ENCODE measurements at regions not wholly inside any gene's neighbourhood (a gene's known extent, or its start where the extent isn't known, plus 50 kb on each side); places are given as distances from the start of the nearest gene placed in this dataset.

DNA sequence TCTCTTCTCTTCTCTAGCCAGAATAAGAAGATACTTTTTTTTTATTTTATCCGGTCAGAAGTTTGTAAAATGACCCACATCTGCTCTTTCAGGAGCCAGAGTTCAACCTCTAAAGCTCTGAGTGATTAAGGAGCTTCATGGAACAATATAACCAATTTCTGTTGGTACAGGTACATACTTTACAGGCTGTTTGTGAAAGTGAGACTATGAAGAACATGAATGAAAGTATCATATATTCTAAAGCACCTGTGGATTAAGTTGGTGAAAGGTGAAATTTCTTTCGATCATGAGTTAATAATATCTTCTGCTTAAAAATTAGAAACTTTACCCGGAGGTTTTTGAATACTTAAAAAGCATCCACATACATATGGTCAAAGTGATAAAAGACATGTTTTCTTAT, 65.2 kb downstream of the DMRT2 start:
- no peaks in the 10 kb centered on the region for H3K9me3 ChIP-seq (replicated peaks; ENCODE audit: low read length)
- no peak overlapping the region for H3K4me3 ChIP-seq (ENCODE audit: low read length)
- no peaks in the 10 kb centered on the region for H3K27me3 ChIP-seq (ENCODE audit: control insufficient read depth, insufficient read depth, low read length)
- no peak overlapping the region for H3K9ac ChIP-seq (ENCODE audit: low read depth, low read length)
- no peak overlapping the region for H3K4me2 ChIP-seq (ENCODE audit: low read length)
- no peaks in the 10 kb centered on the region for H3K4me1 ChIP-seq (ENCODE audit: control insufficient read depth, insufficient read depth, low read length)
- H3K36me3 ChIP-seq (ENCODE audit: insufficient read depth, low read length): no peaks in the 10 kb centered on the region

DNA sequence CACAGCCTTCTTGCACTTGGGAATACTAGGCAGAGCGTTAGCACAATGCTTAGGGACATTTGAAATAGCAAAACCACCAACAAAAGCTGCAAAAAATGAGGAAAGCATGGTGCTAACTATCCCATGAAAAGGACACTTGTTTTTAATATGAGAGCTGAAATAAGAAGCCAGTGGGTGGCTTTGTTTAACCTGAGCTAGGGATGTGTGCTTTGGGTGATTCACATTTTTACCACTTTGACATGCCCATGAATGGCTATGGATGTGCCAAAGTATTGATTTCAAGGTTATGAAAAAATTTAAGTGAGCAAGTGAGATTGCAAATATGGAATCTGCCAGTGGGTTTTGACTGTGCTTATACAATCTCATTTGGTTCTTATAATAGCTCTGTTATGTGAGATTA, 67.3 kb downstream of the DMRT2 start:
- H3K9ac ChIP-seq (ENCODE audit: low read depth, low read length): no peak overlapping the region
- H3K4me1 ChIP-seq (ENCODE audit: control insufficient read depth, insufficient read depth, low read length): no peaks in the 10 kb centered on the region
- H3K36me3 ChIP-seq (ENCODE audit: insufficient read depth, low read length): no peaks in the 10 kb centered on the region
- no peaks in the 10 kb centered on the region for H3K27me3 ChIP-seq (ENCODE audit: control insufficient read depth, insufficient read depth, low read length)
- no peak overlapping the region for H3K4me3 ChIP-seq (ENCODE audit: low read length)
- H3K9me3 ChIP-seq (replicated peaks; ENCODE audit: low read length): no peaks in the 10 kb centered on the region
- no peak overlapping the region for H3K4me2 ChIP-seq (ENCODE audit: low read length)

DNA sequence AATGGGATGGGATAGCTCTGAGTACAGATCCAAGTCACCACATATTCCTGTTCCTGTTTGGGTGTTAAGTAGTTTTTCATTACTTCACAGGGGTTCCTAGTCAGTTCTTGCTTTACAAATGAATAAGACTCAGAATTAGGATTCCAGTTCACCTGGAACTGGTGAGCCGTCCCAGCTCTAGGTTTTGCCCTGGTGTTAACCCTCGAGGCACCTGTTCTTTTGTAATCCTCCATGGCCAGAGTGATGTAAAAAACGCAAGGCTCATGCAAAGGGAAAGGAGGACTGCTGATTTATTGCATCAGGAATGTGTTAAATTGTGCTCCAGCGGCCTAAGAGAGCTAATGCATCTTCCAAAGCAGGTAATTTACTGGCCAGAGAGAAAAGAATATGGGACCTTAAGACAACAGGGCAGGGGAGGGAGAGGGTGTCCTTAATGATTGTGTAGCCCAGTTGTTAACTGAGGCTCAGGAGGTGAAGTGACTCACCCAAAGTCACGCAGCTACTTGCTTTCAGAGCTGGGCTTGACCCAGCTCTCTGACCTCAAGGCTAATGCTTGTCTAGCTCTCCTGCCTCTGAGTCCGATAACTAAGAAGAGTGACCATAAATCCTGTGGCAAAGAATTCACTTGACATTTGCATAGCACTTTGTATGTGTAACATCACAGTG, 70.5 kb downstream of the DMRT2 start:
- H3K4me3 ChIP-seq (ENCODE audit: low read length): no peak overlapping the region
- H3K36me3 ChIP-seq (ENCODE audit: insufficient read depth, low read length): no peaks in the 10 kb centered on the region
- no peaks in the 10 kb centered on the region for H3K9me3 ChIP-seq (replicated peaks; ENCODE audit: low read length)
- no peaks in the 10 kb centered on the region for H3K4me1 ChIP-seq (ENCODE audit: control insufficient read depth, insufficient read depth, low read length)
- H3K9ac ChIP-seq (ENCODE audit: low read depth, low read length): no peak overlapping the region
- no peak overlapping the region for H3K4me2 ChIP-seq (ENCODE audit: low read length)
- H3K27me3 ChIP-seq (ENCODE audit: control insufficient read depth, insufficient read depth, low read length): no peaks in the 10 kb centered on the region

DNA sequence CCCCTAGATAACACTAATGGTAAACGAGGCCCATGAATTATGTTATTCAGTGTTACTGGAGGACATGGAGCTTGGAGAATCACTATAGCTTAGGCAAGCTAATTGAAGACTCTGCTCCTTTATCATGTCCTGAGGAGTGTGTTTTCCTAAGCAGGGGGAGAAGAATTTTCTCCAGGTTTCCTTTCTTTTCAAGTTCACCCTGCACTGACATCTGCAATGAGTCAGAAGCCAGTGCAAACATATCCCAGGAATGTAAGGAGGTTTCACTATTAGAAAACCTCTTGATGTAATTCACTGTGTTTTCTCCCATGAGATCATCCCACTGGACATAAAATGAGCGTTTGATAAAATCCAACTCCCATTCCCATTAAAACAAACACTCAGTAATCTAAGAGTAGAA, 75.6 kb downstream of the DMRT2 start:
- H3K4me1 ChIP-seq (ENCODE audit: control insufficient read depth, insufficient read depth, low read length): no peaks in the 10 kb centered on the region
- H3K36me3 ChIP-seq (ENCODE audit: insufficient read depth, low read length): no peaks in the 10 kb centered on the region
- no peak overlapping the region for H3K4me2 ChIP-seq (ENCODE audit: low read length)
- no peaks in the 10 kb centered on the region for H3K27me3 ChIP-seq (ENCODE audit: control insufficient read depth, insufficient read depth, low read length)
- no peak overlapping the region for H3K4me3 ChIP-seq (ENCODE audit: low read length)
- no peaks in the 10 kb centered on the region for H3K9me3 ChIP-seq (replicated peaks; ENCODE audit: low read length)
- H3K9ac ChIP-seq (ENCODE audit: low read depth, low read length): no peak overlapping the region

DNA sequence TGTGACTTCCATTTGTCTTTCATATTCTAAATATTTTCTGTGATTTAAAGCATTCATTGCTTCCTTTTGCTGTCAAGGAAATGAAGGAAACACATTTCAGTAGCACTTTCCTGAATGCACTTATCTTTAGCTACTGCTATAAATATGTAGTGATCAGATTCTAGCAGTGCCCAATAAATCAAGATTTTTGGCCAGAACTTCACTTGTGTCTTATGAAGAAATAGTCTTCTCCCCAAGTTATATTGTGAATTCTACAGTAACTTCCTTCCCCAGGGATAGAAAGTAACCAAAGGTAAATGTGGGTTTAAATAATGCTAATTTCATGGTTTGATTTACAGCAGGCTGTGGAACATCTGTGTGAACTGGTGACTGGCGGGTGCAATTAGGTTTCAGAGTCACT, 77.9 kb downstream of the DMRT2 start:
- H3K27me3 ChIP-seq (ENCODE audit: control insufficient read depth, insufficient read depth, low read length): no peaks in the 10 kb centered on the region
- H3K4me2 ChIP-seq (ENCODE audit: low read length): no peak overlapping the region

DNA sequence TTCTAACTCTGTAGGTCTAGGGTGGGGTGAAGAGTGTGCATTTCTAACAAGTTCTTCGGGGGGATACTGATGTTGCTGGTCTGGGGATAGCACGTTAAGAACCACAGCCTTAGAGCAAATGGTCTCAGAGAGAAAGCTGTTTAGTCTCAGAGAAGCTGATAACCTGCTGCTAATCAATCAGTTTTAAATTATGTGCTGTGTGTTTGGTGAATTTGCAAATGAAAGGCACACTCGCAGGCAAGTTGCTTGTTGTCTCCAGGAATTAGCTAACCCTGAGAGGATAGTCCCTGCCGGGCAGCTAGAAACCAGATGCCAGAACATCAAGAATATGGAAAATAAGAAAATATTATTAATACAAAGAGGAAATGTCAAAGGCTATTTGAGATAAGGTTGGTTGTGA, 79.2 kb downstream of the DMRT2 start:
- Histone ChIP-seq H3K9me3 (replicated peaks; ENCODE audit: low read length) (no peaks in the 10 kb centered on the region), H3K36me3 (ENCODE audit: insufficient read depth, low read length) (no peaks in the 10 kb centered on the region), H3K27me3 (ENCODE audit: control insufficient read depth, insufficient read depth, low read length) (no peaks in the 10 kb centered on the region), H3K4me2 (ENCODE audit: low read length) (no peak overlapping the region), H3K4me3 (ENCODE audit: low read length) (no peak overlapping the region), H3K4me1 (ENCODE audit: control insufficient read depth, insufficient read depth, low read length) (no peaks in the 10 kb centered on the region), H3K9ac (ENCODE audit: low read depth, low read length) (no peak overlapping the region)

More for the DNA sequence above, 77.9 kb downstream of the DMRT2 start:
- H3K4me3 ChIP-seq (ENCODE audit: low read length): no peak overlapping the region
- no peaks in the 10 kb centered on the region for H3K36me3 ChIP-seq (ENCODE audit: insufficient read depth, low read length)
- H3K9me3 ChIP-seq (replicated peaks; ENCODE audit: low read length): no peaks in the 10 kb centered on the region
- no peak overlapping the region for H3K9ac ChIP-seq (ENCODE audit: low read depth, low read length)
- no peaks in the 10 kb centered on the region for H3K4me1 ChIP-seq (ENCODE audit: control insufficient read depth, insufficient read depth, low read length)

DNA sequence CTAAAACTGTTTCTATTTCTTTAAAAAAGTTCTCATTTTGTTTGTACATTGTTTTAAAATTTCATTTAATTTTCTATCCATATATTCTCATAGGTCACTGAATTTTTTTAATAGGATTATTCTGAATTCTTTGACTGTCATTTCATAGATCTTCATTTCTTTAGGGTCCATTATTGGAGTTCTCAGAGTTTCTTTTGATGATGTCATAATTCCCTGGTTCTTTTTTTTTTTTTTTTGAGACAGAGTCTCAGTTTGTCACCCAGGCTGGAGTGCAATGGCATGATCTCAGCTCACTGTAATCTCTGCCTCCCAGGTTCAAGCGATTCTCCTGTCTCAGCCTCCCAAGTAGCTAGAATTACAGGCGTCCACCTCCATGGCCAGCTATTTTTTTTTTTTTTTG, 89.9 kb downstream of the DMRT2 start:
- no peak overlapping the region for H3K9ac ChIP-seq (ENCODE audit: low read depth, low read length)
- H3K36me3 ChIP-seq (ENCODE audit: insufficient read depth, low read length): no peaks in the 10 kb centered on the region
- H3K4me3 ChIP-seq (ENCODE audit: low read length): no peak overlapping the region
- no peak overlapping the region for H3K4me2 ChIP-seq (ENCODE audit: low read length)
- no peaks in the 10 kb centered on the region for H3K9me3 ChIP-seq (replicated peaks; ENCODE audit: low read length)
- no peaks in the 10 kb centered on the region for H3K4me1 ChIP-seq (ENCODE audit: control insufficient read depth, insufficient read depth, low read length)
- no peaks in the 10 kb centered on the region for H3K27me3 ChIP-seq (ENCODE audit: control insufficient read depth, insufficient read depth, low read length)

DNA sequence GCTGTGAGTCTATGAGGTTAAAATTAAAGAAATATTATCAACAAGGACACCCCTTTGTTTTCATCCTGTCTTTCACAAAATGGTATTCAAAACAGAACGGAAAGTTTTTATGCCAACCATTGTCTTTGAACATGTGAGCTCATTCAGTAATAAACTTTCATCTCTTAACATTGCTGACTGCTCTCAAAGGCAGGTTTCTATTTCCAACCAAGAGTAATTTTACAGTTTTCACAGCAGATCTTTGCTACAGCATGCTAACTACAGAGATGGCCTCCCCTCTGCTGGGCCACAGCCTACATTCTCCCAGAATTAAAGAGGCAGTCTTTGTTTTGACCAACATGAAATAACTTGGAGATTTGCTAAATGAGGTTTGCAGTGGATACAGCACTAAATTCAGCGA, 101.5 kb downstream of the DMRT2 start:
- Histone ChIP-seq H3K36me3 (ENCODE audit: insufficient read depth, low read length) (no peaks in the 10 kb centered on the region), H3K4me2 (ENCODE audit: low read length) (no peak overlapping the region), H3K4me1 (ENCODE audit: control insufficient read depth, insufficient read depth, low read length) (peaks cover 9% of the 10 kb centered on the region), H3K27me3 (ENCODE audit: control insufficient read depth, insufficient read depth, low read length) (no peaks in the 10 kb centered on the region), H3K9ac (ENCODE audit: low read depth, low read length) (no peak overlapping the region), H3K4me3 (ENCODE audit: low read length) (no peak overlapping the region), H3K9me3 (replicated peaks; ENCODE audit: low read length) (no peaks in the 10 kb centered on the region)

DNA sequence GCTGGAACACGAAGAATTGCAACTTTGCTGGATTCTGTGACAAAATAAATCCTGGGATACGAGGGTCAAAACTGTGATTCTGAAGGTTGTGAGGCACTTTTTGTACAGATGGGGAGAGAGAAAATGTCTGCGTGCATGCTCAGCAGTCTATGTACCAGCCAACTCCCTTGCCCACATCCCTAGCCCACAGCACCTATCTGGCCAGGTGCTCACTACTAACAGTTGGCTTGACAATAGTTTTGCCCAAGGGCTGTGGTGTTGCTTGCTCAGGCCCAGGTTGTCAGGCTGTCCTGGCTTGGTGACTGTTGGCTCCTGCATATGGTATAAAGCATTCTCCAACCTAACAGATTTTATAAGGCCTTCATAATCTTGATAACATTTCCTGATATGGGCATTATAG, 102.0 kb downstream of the DMRT2 start:
- Histone ChIP-seq H3K9me3 (replicated peaks; ENCODE audit: low read length) (no peaks in the 10 kb centered on the region), H3K27me3 (ENCODE audit: control insufficient read depth, insufficient read depth, low read length) (no peaks in the 10 kb centered on the region), H3K4me1 (ENCODE audit: control insufficient read depth, insufficient read depth, low read length) (peaks cover 9% of the 10 kb centered on the region), H3K36me3 (ENCODE audit: insufficient read depth, low read length) (no peaks in the 10 kb centered on the region), H3K4me3 (ENCODE audit: low read length) (no peak overlapping the region), H3K4me2 (ENCODE audit: low read length) (no peak overlapping the region), H3K9ac (ENCODE audit: low read depth, low read length) (no peak overlapping the region)

DNA sequence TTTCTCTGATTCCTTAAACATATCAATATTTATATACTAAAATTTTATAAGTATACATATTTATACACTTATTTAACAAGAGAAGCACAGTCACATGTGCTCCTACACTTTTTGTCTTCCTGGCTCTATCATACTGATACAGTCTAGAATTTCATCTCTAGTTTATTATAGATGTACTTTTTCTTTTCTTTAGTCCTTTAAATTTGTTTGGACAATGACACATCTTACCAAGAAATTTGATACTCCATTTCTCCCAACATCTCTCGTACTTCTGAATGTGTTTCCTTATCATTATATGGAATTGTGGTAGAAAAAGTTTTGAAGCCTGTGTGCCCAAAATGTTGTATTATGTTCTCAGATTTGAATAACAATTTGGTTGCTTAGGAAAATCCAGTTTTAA, 104.6 kb downstream of the DMRT2 start:
- Histone ChIP-seq H3K4me1 (ENCODE audit: control insufficient read depth, insufficient read depth, low read length) (peaks cover 9% of the 10 kb centered on the region), H3K36me3 (ENCODE audit: insufficient read depth, low read length) (no peaks in the 10 kb centered on the region), H3K9me3 (replicated peaks; ENCODE audit: low read length) (no peaks in the 10 kb centered on the region), H3K4me3 (ENCODE audit: low read length) (no peak overlapping the region), H3K9ac (ENCODE audit: low read depth, low read length) (no peak overlapping the region), H3K4me2 (ENCODE audit: low read length) (no peak overlapping the region), H3K27me3 (ENCODE audit: control insufficient read depth, insufficient read depth, low read length) (no peaks in the 10 kb centered on the region)

DNA sequence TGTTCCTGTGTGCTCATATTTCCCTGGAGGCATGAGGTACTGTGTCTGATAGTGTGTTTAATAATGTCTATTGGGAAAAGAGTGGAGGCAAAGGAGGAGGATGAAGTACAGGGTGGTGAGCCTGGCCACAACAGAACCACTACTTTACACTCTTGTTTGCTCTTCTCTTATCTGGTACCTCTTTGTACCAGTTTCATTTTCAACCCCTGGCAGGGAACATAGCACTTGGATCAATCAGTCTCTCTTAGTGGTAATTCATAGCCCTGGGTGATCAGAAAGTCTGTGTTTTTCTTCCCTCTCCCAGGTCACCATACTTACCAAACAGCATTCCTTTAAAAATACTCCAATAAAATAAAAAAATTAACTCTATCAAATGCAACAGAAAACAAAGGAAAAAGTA, 105.4 kb downstream of the DMRT2 start:
- H3K4me1 ChIP-seq (ENCODE audit: control insufficient read depth, insufficient read depth, low read length): peaks cover 9% of the 10 kb centered on the region
- H3K4me2 ChIP-seq (ENCODE audit: low read length): no peak overlapping the region
- no peaks in the 10 kb centered on the region for H3K9me3 ChIP-seq (replicated peaks; ENCODE audit: low read length)
- no peak overlapping the region for H3K4me3 ChIP-seq (ENCODE audit: low read length)
- no peaks in the 10 kb centered on the region for H3K36me3 ChIP-seq (ENCODE audit: insufficient read depth, low read length)
- H3K27me3 ChIP-seq (ENCODE audit: control insufficient read depth, insufficient read depth, low read length): no peaks in the 10 kb centered on the region
- no peak overlapping the region for H3K9ac ChIP-seq (ENCODE audit: low read depth, low read length)

DNA sequence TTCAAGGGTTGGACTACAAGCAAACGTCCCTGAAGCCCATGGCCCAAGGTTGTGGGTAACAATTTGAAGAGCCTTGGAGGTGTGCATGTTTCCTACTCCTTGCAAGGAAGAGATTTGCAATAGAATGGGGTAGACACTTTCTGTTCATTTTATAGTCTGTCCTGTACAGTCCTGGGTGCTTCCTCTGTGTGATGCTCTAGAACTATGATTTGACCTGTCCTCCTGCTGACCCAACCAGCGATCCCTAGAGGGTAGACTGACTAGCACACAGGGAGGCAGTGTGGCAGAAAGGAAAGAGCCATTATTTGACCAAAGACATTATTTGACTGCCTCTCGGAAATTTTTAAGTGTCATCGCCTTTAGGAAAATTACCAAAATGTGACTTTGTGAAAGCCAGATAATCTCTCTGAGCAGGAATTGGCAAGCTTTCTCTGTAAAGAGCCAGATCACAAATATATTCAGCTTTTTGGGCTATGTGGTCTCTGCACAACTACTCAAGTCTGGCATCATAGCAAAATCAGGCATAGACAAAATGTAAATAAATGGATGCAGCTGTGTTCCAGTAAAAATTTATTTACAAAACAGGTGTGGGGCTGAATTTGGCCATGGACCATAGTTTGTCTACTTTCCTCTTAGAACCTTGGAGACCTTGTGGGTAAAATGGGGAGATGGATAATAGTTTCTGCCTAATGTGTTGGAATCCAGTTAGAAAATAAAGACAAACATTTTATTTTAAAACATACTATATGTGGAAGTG, 106.8 kb downstream of the DMRT2 start:
- H3K27me3 ChIP-seq (ENCODE audit: control insufficient read depth, insufficient read depth, low read length): no peaks in the 10 kb centered on the region
- no peak overlapping the region for H3K4me3 ChIP-seq (ENCODE audit: low read length)
- H3K4me2 ChIP-seq (ENCODE audit: low read length): no peak overlapping the region
- no peak overlapping the region for H3K9ac ChIP-seq (ENCODE audit: low read depth, low read length)
- no peaks in the 10 kb centered on the region for H3K36me3 ChIP-seq (ENCODE audit: insufficient read depth, low read length)
- H3K4me1 ChIP-seq (ENCODE audit: control insufficient read depth, insufficient read depth, low read length): peaks cover 9% of the 10 kb centered on the region
- no peaks in the 10 kb centered on the region for H3K9me3 ChIP-seq (replicated peaks; ENCODE audit: low read length)
